Mononuclear cell (primary cell): ENCODE measurements at regions not wholly inside any gene's neighbourhood (a gene's known extent, or its start where the extent isn't known, plus 50 kb on each side); places are given as distances from the start of the nearest gene placed in this dataset.

Experiments
- H3K27me3 ChIP-seq: 2 replicates; pipeline ENCODE4 v1.6.0; 2011; ENCODE audit warnings: low read length, control low read depth; ENCODE audit not compliant: insufficient read depth
- H3K4me1 ChIP-seq: 2 replicates; pipeline ENCODE4 v1.5.1; 2011; ENCODE audit warnings: mild to moderate bottlenecking, low read length, control low read depth; ENCODE audit not compliant: insufficient read depth
- H3K4me3 ChIP-seq: 2 replicates; pipeline ENCODE4 v1.5.1; 2011; ENCODE audit warnings: mild to moderate bottlenecking, low read length, moderate library complexity
- H3K9me3 ChIP-seq: 2 replicates; pipeline ENCODE4 v1.5.1; 2011; ENCODE audit warnings: low read depth, mild to moderate bottlenecking, control low read depth, low read length

- Histone ChIP-seq H3K9me3 (no peaks in the 10 kb centered on the region), H3K27me3 (no peaks in the 10 kb centered on the region), H3K4me1 (no peaks in the 10 kb centered on the region), H3K4me3 (no peak overlapping the region)
Observed at GRCh38 chr5:167557359-167557758, 734.1 kb upstream of the WWC1 start.

GRCh38 chr5:167561796-167562195, 729.6 kb upstream of the WWC1 start:
- Histone ChIP-seq H3K4me3 (no peak overlapping the region), H3K4me1 (no peaks in the 10 kb centered on the region), H3K27me3 (no peaks in the 10 kb centered on the region), H3K9me3 (no peaks in the 10 kb centered on the region)

GRCh38 chr5:167564275-167564674, 727.2 kb upstream of the WWC1 start:
- Histone ChIP-seq H3K27me3 (no peaks in the 10 kb centered on the region), H3K4me1 (no peaks in the 10 kb centered on the region), H3K9me3 (no peaks in the 10 kb centered on the region), H3K4me3 (no peak overlapping the region)

- Histone ChIP-seq H3K4me1 (no peaks in the 10 kb centered on the region), H3K9me3 (no peaks in the 10 kb centered on the region), H3K4me3 (no peak overlapping the region), H3K27me3 (no peaks in the 10 kb centered on the region)
Observed at GRCh38 chr5:167565189-167565954, 726.1 kb upstream of the WWC1 start.

- H3K9me3 ChIP-seq, result no peaks in the 10 kb centered on the region
- no peak overlapping the region for H3K4me3 ChIP-seq
- H3K4me1 ChIP-seq, result no peaks in the 10 kb centered on the region
- peaks cover 22% of the 10 kb centered on the region for H3K27me3 ChIP-seq
Observed at GRCh38 chr5:167570431-167570830, 721.0 kb upstream of the WWC1 start.

GRCh38 chr5:167571824-167572223, 719.6 kb upstream of the WWC1 start:
- H3K27me3 ChIP-seq, result peaks cover 22% of the 10 kb centered on the region
- no peaks in the 10 kb centered on the region for H3K4me1 ChIP-seq
- no peaks in the 10 kb centered on the region for H3K9me3 ChIP-seq
- H3K4me3 ChIP-seq, result no peak overlapping the region

- H3K4me3 ChIP-seq, result no peak overlapping the region
- peaks cover 22% of the 10 kb centered on the region for H3K27me3 ChIP-seq
- H3K9me3 ChIP-seq, result no peaks in the 10 kb centered on the region
- no peaks in the 10 kb centered on the region for H3K4me1 ChIP-seq
Observed at GRCh38 chr5:167573370-167574127, 717.9 kb upstream of the WWC1 start.

GRCh38 chr5:167574464-167574863, 717.0 kb upstream of the WWC1 start:
- Histone ChIP-seq H3K9me3 (no peaks in the 10 kb centered on the region), H3K4me3 (no peak overlapping the region), H3K4me1 (no peaks in the 10 kb centered on the region), H3K27me3 (peaks cover 22% of the 10 kb centered on the region)

GRCh38 chr5:167575330-167575729, 716.1 kb upstream of the WWC1 start:
- no peaks in the 10 kb centered on the region for H3K4me1 ChIP-seq
- H3K27me3 ChIP-seq, result peaks cover 22% of the 10 kb centered on the region
- H3K9me3 ChIP-seq, result no peaks in the 10 kb centered on the region
- no peak overlapping the region for H3K4me3 ChIP-seq

- H3K9me3 ChIP-seq, result no peaks in the 10 kb centered on the region
- H3K4me3 ChIP-seq, result no peak overlapping the region
- H3K4me1 ChIP-seq, result no peaks in the 10 kb centered on the region
- H3K27me3 ChIP-seq, result peaks cover 22% of the 10 kb centered on the region
Observed at GRCh38 chr5:167576126-167576525, 715.3 kb upstream of the WWC1 start.

GRCh38 chr5:167576897-167577296, 714.5 kb upstream of the WWC1 start:
- peaks cover 22% of the 10 kb centered on the region for H3K27me3 ChIP-seq
- no peaks in the 10 kb centered on the region for H3K4me1 ChIP-seq
- H3K4me3 ChIP-seq, result no peak overlapping the region
- no peaks in the 10 kb centered on the region for H3K9me3 ChIP-seq

GRCh38 chr5:167577616-167578015, 713.8 kb upstream of the WWC1 start:
- Histone ChIP-seq H3K9me3 (no peaks in the 10 kb centered on the region), H3K4me3 (no peak overlapping the region), H3K27me3 (peaks cover 19% of the 10 kb centered on the region), H3K4me1 (no peaks in the 10 kb centered on the region)

- H3K27me3 ChIP-seq, result peaks cover 5% of the 10 kb centered on the region
- no peaks in the 10 kb centered on the region for H3K4me1 ChIP-seq
- no peak overlapping the region for H3K4me3 ChIP-seq
- no peaks in the 10 kb centered on the region for H3K9me3 ChIP-seq
Observed at GRCh38 chr5:167578977-167579692, 712.3 kb upstream of the WWC1 start.

GRCh38 chr5:167579693-167580055, 711.8 kb upstream of the WWC1 start:
- H3K4me1 ChIP-seq, result no peaks in the 10 kb centered on the region
- no peaks in the 10 kb centered on the region for H3K9me3 ChIP-seq
- H3K27me3 ChIP-seq, result no peaks in the 10 kb centered on the region
- no peak overlapping the region for H3K4me3 ChIP-seq

- Histone ChIP-seq H3K4me1 (no peaks in the 10 kb centered on the region), H3K4me3 (no peak overlapping the region), H3K27me3 (no peaks in the 10 kb centered on the region), H3K9me3 (no peaks in the 10 kb centered on the region)
Observed at GRCh38 chr5:167580608-167581007, 710.8 kb upstream of the WWC1 start.
